ENCODE measurements at regions not wholly inside any gene's neighbourhood (a gene's known extent, or its start where the extent isn't known, plus 50 kb on each side); places are given as distances from the start of the nearest gene placed in this dataset.

DNA sequence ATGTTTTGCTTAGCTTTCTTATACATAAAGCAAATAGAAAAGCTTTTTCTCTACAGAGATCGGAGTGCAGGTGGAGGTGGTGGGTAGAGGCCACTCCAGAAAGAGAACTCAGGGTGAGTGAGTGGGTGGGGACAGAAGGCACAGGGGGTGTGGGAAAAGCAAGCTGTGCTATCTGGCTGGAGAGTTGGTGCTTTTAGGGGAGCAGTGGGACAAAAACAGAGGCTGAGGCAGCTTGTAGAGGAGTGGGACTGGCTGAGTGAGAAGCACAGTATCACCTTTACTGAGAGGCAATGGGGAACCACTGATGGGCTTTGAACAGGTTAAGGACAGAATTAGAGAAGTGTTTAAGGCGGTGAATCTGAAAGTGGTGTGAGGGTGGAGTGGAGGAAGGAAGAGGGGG, 275.3 kb downstream of the TCF7L2 start:
- ChIA-PET CTCF (interaction anchor here (0.6 kb wide), 1 partner anchor 9 kb away, joined by 3 read pairs; no protein-coding TSS in a partner anchor), POLR2A (ENCODE audit: unreplicated experiment) (no interaction called here)
- intact Hi-C loops (cut with micrococcal nuclease; ENCODE audit: unreplicated experiment), result no loop called here
- Histone ChIP-seq H3K4me2 (no peak overlapping the region), H3K27ac (no peak overlapping the region), H3K4me3 (no peak overlapping the region), H3K9me3 (ENCODE audit: insufficient read depth, low read depth) (no peaks in the 10 kb centered on the region), H3K36me3 (ENCODE audit: low read depth) (no peaks in the 10 kb centered on the region), H3K27me3 (ENCODE audit: insufficient read depth, low read depth) (no peaks in the 10 kb centered on the region), H2AFZ (no peak overlapping the region), H4K20me1 (ENCODE audit: insufficient read depth) (no peaks in the 10 kb centered on the region), H3K9me2 (ENCODE audit: insufficient read depth) (no peaks in the 10 kb centered on the region), H3K79me2 (ENCODE audit: low read depth) (no peaks in the 10 kb centered on the region), H3F3A (ENCODE audit: insufficient read depth, low read depth) (no peaks in the 10 kb centered on the region), H3K4me1 (replicated peaks; ENCODE audit: insufficient read depth) (no peaks in the 10 kb centered on the region)
- TF ChIP-seq EZH2 (IDR thresholded peaks at IDR 0.05; ENCODE audit: low read depth), result no peak
- no peak for TF ChIP-seq CTCF (conservative IDR thresholded peaks at IDR 0.05)
- BruUV-seq (replicated peaks), result no TSS peak
- no peak for DNase-seq

DNA sequence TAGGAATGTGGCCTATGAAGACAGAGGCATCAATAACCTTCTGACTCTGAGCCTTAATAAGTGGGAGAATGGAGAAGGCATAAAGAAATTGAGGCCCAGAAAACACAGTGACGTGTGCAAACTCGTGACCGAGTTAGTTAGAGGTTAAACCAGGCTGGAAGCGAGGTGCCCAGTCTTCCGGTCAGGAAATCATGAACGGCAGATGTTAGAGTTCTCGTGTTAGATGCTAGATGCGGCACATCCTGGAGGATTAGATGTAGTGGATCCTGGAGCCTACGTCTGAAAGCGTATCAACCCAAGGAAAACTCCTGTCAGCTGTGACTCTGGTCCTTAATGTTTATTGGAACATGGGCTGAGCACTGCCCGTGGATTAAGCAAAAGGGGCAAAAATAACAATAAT, 275.9 kb downstream of the TCF7L2 start:
- H3K79me2 ChIP-seq (ENCODE audit: low read depth), result no peaks in the 10 kb centered on the region
- CTCF ChIA-PET, result no interaction called here
- H4K20me1 ChIP-seq (ENCODE audit: insufficient read depth), result no peaks in the 10 kb centered on the region
- no peak overlapping the region for H3K4me3 ChIP-seq
- H3F3A ChIP-seq (ENCODE audit: insufficient read depth, low read depth), result no peaks in the 10 kb centered on the region
- intact Hi-C loops (cut with micrococcal nuclease; ENCODE audit: unreplicated experiment), result no loop called here
- no peaks in the 10 kb centered on the region for H3K9me3 ChIP-seq (ENCODE audit: insufficient read depth, low read depth)
- no peak for DNase-seq
- no peak overlapping the region for H3K27ac ChIP-seq
- no peak overlapping the region for H3K4me2 ChIP-seq
- no peaks in the 10 kb centered on the region for H3K9me2 ChIP-seq (ENCODE audit: insufficient read depth)
- POLR2A ChIA-PET (ENCODE audit: unreplicated experiment), result no interaction called here
- no peaks in the 10 kb centered on the region for H3K27me3 ChIP-seq (ENCODE audit: insufficient read depth, low read depth)
- H2AFZ ChIP-seq, result no peak overlapping the region
- no peaks in the 10 kb centered on the region for H3K36me3 ChIP-seq (ENCODE audit: low read depth)
- BruUV-seq (replicated peaks), result no TSS peak
- no peak for TF ChIP-seq CTCF (conservative IDR thresholded peaks at IDR 0.05)
- TF ChIP-seq EZH2 (IDR thresholded peaks at IDR 0.05; ENCODE audit: low read depth), result no peak
- H3K4me1 ChIP-seq (replicated peaks; ENCODE audit: insufficient read depth), result no peaks in the 10 kb centered on the region

GRCh38 chr10:113226399-113226798, 276.4 kb downstream of the TCF7L2 start:
- no peaks in the 10 kb centered on the region for H3K9me2 ChIP-seq (ENCODE audit: insufficient read depth)
- H3K4me2 ChIP-seq, result no peak overlapping the region
- H3K4me3 ChIP-seq, result no peak overlapping the region
- CTCF ChIA-PET, result no interaction called here
- DNase-seq, result no peak
- no peak overlapping the region for H2AFZ ChIP-seq
- BruUV-seq (replicated peaks), result no TSS peak
- no peaks in the 10 kb centered on the region for H3F3A ChIP-seq (ENCODE audit: insufficient read depth, low read depth)
- no peaks in the 10 kb centered on the region for H3K27me3 ChIP-seq (ENCODE audit: insufficient read depth, low read depth)
- no peaks in the 10 kb centered on the region for H3K79me2 ChIP-seq (ENCODE audit: low read depth)
- H3K36me3 ChIP-seq (ENCODE audit: low read depth), result no peaks in the 10 kb centered on the region
- intact Hi-C loops (cut with micrococcal nuclease; ENCODE audit: unreplicated experiment), result no loop called here
- no peaks in the 10 kb centered on the region for H4K20me1 ChIP-seq (ENCODE audit: insufficient read depth)
- no peak for TF ChIP-seq EZH2 (IDR thresholded peaks at IDR 0.05; ENCODE audit: low read depth)
- no peak for TF ChIP-seq CTCF (conservative IDR thresholded peaks at IDR 0.05)
- H3K4me1 ChIP-seq (replicated peaks; ENCODE audit: insufficient read depth), result no peaks in the 10 kb centered on the region
- H3K27ac ChIP-seq, result no peak overlapping the region
- POLR2A ChIA-PET (ENCODE audit: unreplicated experiment), result no interaction called here
- no peaks in the 10 kb centered on the region for H3K9me3 ChIP-seq (ENCODE audit: insufficient read depth, low read depth)

Measured in PC-9 (cell line).